Activated T-helper 1 cell treated with anti-CD3 and anti-CD28 coated beads, Interleukin-12 subunit alpha, Interleukin-12 subunit beta, Interleukin-2, Interleukin-4 antibody, amounts not matched to agents 30 ng/mL and 10 ng/mL and 1 ng/mL, durations not matched to agents 14 hours and 24 hours and 36 hours (primary cell): ENCODE measurements at regions not wholly inside any gene's neighbourhood (a gene's known extent, or its start where the extent isn't known, plus 50 kb on each side); places are given as distances from the start of the nearest gene placed in this dataset.

Source experiments
- DNase-seq: peaks from one replicate; pipeline ENCODE4 v3.0.0; 2021; ENCODE audit warnings: low spot score
- H3K27ac Mint-ChIP-seq: one replicate; pipeline ENCODE4 v1.8.0; 2021; ENCODE audit warnings: mild to moderate bottlenecking, mixed read lengths
- H3K27me3 Mint-ChIP-seq: one replicate; pipeline ENCODE4 v1.8.0; 2022; ENCODE audit warnings: mild to moderate bottlenecking, moderate library complexity, mixed read lengths; ENCODE audit not compliant: insufficient read depth
- H3K36me3 Mint-ChIP-seq: one replicate; pipeline ENCODE4 v1.8.0; 2021; ENCODE audit warnings: low read depth, mixed read lengths
- H3K4me1 Mint-ChIP-seq: one replicate; pipeline ENCODE4 v1.8.0; 2021; ENCODE audit warnings: low read depth, mixed read lengths
- H3K4me3 Mint-ChIP-seq: one replicate; pipeline ENCODE4 v1.8.0; 2021; ENCODE audit warnings: mild to moderate bottlenecking, moderate library complexity, mixed read lengths
- H3K9me3 Mint-ChIP-seq: one replicate; pipeline ENCODE4 v1.8.0; 2021; ENCODE audit warnings: mixed read lengths
- intact Hi-C: fragments of 100-400 bp; cut with micrococcal nuclease; formaldehyde crosslinking; loops from one replicate; pipeline ENCODE4 v1.15.1; 2024

DNA sequence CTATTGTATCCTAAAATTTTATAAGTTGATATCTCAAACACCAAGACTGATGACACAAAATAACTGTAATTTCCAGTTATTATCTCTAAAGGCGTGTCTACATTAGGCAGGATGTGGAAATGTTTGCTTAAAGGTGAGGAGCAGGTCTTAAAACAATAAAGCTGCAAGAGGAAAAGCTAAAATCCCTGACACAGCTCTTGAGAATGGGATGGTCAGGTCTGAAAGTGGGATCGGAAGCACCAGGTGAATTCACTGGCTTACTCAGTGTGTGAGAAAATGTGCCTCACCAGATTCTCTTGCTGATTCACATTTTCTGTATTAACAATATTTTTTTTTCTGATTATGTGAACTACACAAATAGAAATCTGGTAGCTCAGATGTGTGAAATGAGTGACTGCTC is 421.9 kb upstream of the ADAMTS5 start:
- Mint-ChIP-seq H3K27ac (no peak overlapping the region), H3K4me1 (no peaks in the 10 kb centered on the region), H3K36me3 (no peaks in the 10 kb centered on the region), H3K4me3 (no peak overlapping the region), H3K9me3 (peaks cover 3% of the 10 kb centered on the region), H3K27me3 (no peaks in the 10 kb centered on the region)
- intact Hi-C loops = no loop called here
- no peak for DNase-seq

- H3K27me3 Mint-ChIP-seq = no peaks in the 10 kb centered on the region
Measured at GRCh38 chr21:27382404-27382803, 415.5 kb upstream of the ADAMTS5 start.

GRCh38 chr21:27380303-27380702 is 413.4 kb upstream of the ADAMTS5 start:
- H3K27me3 Mint-ChIP-seq = no peaks in the 10 kb centered on the region

More at GRCh38 chr21:27382404-27382803, 415.5 kb upstream of the ADAMTS5 start:
- Mint-ChIP-seq H3K27ac (no peak overlapping the region), H3K4me3 (no peak overlapping the region), H3K9me3 (peaks cover 5% of the 10 kb centered on the region), H3K4me1 (no peaks in the 10 kb centered on the region), H3K36me3 (no peaks in the 10 kb centered on the region)
- intact Hi-C loops = no loop called here
- no peak for DNase-seq

GRCh38 chr21:27379354-27379753 is 412.5 kb upstream of the ADAMTS5 start:
- intact Hi-C loops = no loop called here
- no peaks in the 10 kb centered on the region for H3K4me1 Mint-ChIP-seq
- H3K4me3 Mint-ChIP-seq = no peak overlapping the region
- peaks cover 5% of the 10 kb centered on the region for H3K9me3 Mint-ChIP-seq
- no peak overlapping the region for H3K27ac Mint-ChIP-seq
- H3K36me3 Mint-ChIP-seq = no peaks in the 10 kb centered on the region
- H3K27me3 Mint-ChIP-seq = no peaks in the 10 kb centered on the region
- no peak for DNase-seq

More at GRCh38 chr21:27380303-27380702, 413.4 kb upstream of the ADAMTS5 start:
- intact Hi-C loops = no loop called here
- Mint-ChIP-seq H3K4me3 (no peak overlapping the region), H3K4me1 (no peaks in the 10 kb centered on the region), H3K27ac (no peak overlapping the region), H3K36me3 (no peaks in the 10 kb centered on the region), H3K9me3 (peaks cover 5% of the 10 kb centered on the region)
- no peak for DNase-seq

DNA sequence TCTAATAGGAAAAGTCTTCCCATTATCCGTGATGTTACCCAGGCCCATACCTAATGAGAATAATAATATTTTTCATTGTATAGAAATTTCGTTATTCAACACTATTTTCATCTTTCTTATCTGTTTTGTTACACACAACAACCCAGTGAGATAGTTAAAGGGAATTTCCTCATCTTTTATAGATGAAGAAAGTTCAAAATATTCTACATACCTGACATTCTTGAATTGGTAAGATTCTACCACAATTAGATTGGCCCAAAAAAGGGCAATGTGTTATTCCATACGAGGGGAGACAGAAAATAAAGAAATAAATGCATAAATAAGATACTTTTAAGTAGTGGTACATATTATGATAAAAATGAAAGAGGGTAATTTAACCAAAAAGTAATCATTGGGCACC is 405.5 kb upstream of the ADAMTS5 start:
- no peak overlapping the region for H3K4me3 Mint-ChIP-seq
- intact Hi-C loops = no loop called here
- H3K27ac Mint-ChIP-seq = no peak overlapping the region
- no peaks in the 10 kb centered on the region for H3K9me3 Mint-ChIP-seq
- DNase-seq = no peak
- no peaks in the 10 kb centered on the region for H3K36me3 Mint-ChIP-seq
- no peaks in the 10 kb centered on the region for H3K4me1 Mint-ChIP-seq
- H3K27me3 Mint-ChIP-seq = no peaks in the 10 kb centered on the region

DNA sequence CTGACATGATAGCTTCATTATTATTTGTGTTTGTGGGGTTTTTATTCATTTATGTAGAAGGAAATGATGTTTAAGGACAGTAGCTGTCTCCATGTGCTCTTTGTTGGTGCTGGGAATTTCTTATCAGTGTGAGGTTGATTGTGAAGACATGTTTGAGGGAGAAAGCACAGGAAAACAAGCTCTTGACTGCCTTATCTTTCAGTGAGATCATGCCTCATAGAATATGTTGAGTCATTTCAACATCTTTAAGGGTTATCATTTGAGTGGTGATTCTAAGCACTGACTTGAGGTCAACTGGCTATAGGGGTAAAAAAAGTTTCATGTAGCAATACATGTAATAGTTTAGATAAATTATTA is 405.1 kb upstream of the ADAMTS5 start:
- Mint-ChIP-seq H3K4me3 (no peak overlapping the region), H3K27ac (no peak overlapping the region), H3K27me3 (no peaks in the 10 kb centered on the region), H3K36me3 (no peaks in the 10 kb centered on the region), H3K4me1 (no peaks in the 10 kb centered on the region), H3K9me3 (no peaks in the 10 kb centered on the region)
- DNase-seq = no peak
- intact Hi-C loops = no loop called here

GRCh38 chr21:27371115-27371974 is 404.5 kb upstream of the ADAMTS5 start:
- no peaks in the 10 kb centered on the region for H3K4me1 Mint-ChIP-seq

DNA sequence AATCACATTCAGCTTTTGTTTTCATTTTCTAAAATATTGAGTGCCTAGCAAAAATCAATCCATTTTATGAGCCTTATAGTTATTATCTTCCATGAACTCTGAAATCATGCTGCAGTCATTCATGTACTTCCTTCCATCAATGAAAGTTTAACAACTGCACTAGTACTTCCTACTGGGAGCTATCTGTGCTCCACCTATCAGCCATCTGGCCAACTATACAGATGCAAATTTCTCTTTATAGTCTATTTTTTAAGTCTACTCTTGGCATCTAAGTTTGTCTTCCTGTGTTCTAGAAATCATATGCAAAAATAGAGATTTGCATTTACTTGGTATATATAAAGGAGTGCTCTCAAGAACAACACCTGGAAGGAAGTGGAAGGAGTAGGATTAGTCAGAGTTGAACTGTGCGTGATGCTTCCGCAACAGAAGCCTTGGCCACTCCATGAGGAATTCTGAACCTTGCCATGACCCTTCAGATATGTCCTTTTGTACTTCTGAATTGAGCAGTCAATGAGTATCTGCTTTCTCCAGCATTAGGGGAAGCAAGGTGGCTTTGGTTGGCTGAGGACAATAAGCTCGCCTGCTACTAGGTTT is 403.2 kb upstream of the ADAMTS5 start:
- intact Hi-C loops = no loop called here
- Mint-ChIP-seq H3K27ac (no peak overlapping the region), H3K4me1 (no peaks in the 10 kb centered on the region), H3K27me3 (no peaks in the 10 kb centered on the region), H3K36me3 (no peaks in the 10 kb centered on the region), H3K9me3 (peaks cover 4% of the 10 kb centered on the region), H3K4me3 (no peak overlapping the region)
- DNase-seq = no peak

More at GRCh38 chr21:27371115-27371974, 404.5 kb upstream of the ADAMTS5 start:
- H3K27ac Mint-ChIP-seq = no peak overlapping the region
- no peaks in the 10 kb centered on the region for H3K9me3 Mint-ChIP-seq
- intact Hi-C loops = no loop called here
- H3K36me3 Mint-ChIP-seq = no peaks in the 10 kb centered on the region
- H3K4me3 Mint-ChIP-seq = no peak overlapping the region
- no peaks in the 10 kb centered on the region for H3K27me3 Mint-ChIP-seq
- DNase-seq = no peak

- H3K4me3 Mint-ChIP-seq = no peak overlapping the region
- intact Hi-C loops = no loop called here
- no peak overlapping the region for H3K27ac Mint-ChIP-seq
- no peaks in the 10 kb centered on the region for H3K36me3 Mint-ChIP-seq
- peaks cover 4% of the 10 kb centered on the region for H3K9me3 Mint-ChIP-seq
- H3K4me1 Mint-ChIP-seq = no peaks in the 10 kb centered on the region
- H3K27me3 Mint-ChIP-seq = no peaks in the 10 kb centered on the region
- no peak for DNase-seq
Measured at GRCh38 chr21:27369234-27369633, 402.3 kb upstream of the ADAMTS5 start.

DNA sequence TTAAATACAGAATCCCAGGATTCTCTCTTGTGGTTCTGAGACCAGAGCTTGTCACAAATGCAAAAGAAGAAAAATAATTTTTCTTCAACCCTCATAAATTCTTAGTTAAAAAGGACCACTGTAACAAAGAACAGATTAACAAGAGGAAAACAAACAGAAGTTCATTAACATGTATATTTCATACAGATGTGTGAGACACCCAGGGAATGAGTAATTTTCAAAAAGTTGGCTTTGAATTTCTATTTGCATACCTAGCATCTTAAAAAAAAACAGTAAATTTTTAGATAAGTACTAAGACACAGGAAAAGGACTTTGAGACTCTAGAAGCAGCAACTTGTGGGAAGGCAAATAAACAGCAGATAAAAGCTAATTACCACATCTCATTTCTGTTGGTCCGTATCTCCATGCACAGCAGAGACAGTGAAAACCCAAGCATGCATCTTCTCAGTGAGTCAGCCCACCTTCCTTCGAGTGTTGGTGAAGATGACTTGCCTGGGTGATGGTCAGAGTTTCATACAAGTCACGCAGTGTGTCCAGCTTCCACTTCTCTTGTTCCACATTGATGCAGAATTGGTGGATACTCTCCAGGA is 399.9 kb upstream of the ADAMTS5 start:
- no peak overlapping the region for H3K4me3 Mint-ChIP-seq
- H3K4me1 Mint-ChIP-seq = no peaks in the 10 kb centered on the region
- H3K36me3 Mint-ChIP-seq = no peaks in the 10 kb centered on the region
- H3K9me3 Mint-ChIP-seq = peaks cover 4% of the 10 kb centered on the region
- H3K27me3 Mint-ChIP-seq = no peaks in the 10 kb centered on the region
- intact Hi-C loops = no loop called here
- no peak overlapping the region for H3K27ac Mint-ChIP-seq
- DNase-seq = no peak

DNA sequence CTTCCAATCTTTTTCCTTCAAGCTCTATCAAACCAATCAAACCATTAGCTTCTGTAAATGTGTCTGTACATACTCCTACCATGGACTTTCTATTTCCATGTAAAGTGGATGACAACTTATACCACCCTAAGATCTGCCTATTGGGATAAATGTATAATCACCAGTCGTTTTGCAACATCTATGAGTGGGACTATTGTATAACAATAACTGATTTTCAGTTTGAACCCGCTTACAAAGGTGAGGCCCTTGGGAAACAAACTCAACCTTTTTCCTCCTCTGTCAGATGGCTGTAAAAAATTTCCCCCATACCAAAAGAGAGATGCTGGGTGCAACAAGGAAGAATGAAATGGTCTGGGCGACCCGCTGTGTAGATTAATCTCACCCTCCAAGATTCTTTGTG is 399.1 kb upstream of the ADAMTS5 start:
- H3K27ac Mint-ChIP-seq = no peak overlapping the region
- H3K27me3 Mint-ChIP-seq = no peaks in the 10 kb centered on the region
- intact Hi-C loops = no loop called here
- no peaks in the 10 kb centered on the region for H3K4me1 Mint-ChIP-seq
- H3K4me3 Mint-ChIP-seq = no peak overlapping the region
- DNase-seq = no peak
- H3K9me3 Mint-ChIP-seq = peaks cover 4% of the 10 kb centered on the region
- H3K36me3 Mint-ChIP-seq = no peaks in the 10 kb centered on the region

- DNase-seq = no peak
- H3K36me3 Mint-ChIP-seq = no peaks in the 10 kb centered on the region
- H3K4me1 Mint-ChIP-seq = no peaks in the 10 kb centered on the region
- intact Hi-C loops = no loop called here
- no peak overlapping the region for H3K4me3 Mint-ChIP-seq
- no peaks in the 10 kb centered on the region for H3K27me3 Mint-ChIP-seq
- peaks cover 4% of the 10 kb centered on the region for H3K9me3 Mint-ChIP-seq
- no peak overlapping the region for H3K27ac Mint-ChIP-seq
Measured at GRCh38 chr21:27365394-27365793, 398.5 kb upstream of the ADAMTS5 start.

DNA sequence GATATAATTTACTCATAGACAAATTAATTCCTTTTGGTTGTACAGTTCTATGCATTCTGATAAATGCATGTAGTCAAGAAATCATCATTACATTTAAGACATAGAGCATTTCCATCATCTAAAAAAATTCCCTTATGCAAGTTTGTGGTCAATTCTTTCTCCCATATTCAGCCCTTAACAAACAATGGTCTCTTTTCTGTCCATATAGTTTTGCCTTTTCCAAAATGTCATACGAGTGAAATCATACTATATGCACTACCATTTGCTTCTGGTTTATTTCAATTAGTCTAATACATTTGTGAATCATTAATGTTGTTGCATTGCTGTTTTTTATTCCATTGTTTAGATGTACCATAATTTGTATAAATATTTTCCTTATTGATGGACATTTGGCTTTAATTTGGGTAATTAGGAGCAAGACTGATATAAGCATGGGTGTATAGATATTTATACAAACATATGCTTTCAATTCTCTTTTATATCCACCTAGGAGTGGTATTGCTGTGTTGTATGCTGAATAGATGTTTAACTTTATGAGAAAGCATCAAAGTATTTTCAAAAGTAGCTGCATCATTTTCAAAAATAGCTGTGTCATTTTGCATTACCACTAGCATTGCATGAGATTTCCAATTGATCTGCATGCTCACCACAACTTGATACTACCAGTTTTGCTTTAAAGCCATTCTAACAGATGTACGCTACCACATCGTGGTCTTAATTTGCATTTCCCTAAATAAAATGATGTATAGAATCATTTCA is 397.0 kb upstream of the ADAMTS5 start:
- H3K27me3 Mint-ChIP-seq = no peaks in the 10 kb centered on the region
- H3K27ac Mint-ChIP-seq = no peak overlapping the region
- H3K4me3 Mint-ChIP-seq = no peak overlapping the region
- peaks cover 4% of the 10 kb centered on the region for H3K9me3 Mint-ChIP-seq
- H3K4me1 Mint-ChIP-seq = no peaks in the 10 kb centered on the region
- H3K36me3 Mint-ChIP-seq = no peaks in the 10 kb centered on the region
- intact Hi-C loops = no loop called here
- DNase-seq = no peak
